IMR-90 (cell line): ENCODE measurements at regions not wholly inside any gene's neighbourhood (a gene's known extent, or its start where the extent isn't known, plus 50 kb on each side); places are given as distances from the start of the nearest gene placed in this dataset.

ENCODE experiments used
- ATAC-seq: fragments of 200-7000 bp; cut with Tn5 transposase; 2 replicates; pipeline ENCODE4 v1.9.1; 2020; ENCODE audit warnings: low read depth, mild to moderate bottlenecking, moderate library complexity
- BruUV-seq: library from RNA; stranded (reverse); fragments of 400-500 nt; replicated peaks from 2 replicates; lab custom pipeline; 2021; lab: Mats Ljungman, UMichigan
- CTCF ChIA-PET: fragments of 300-600 bp; formaldehyde crosslinking; extraction: SDS; loops from one replicate; lab custom pipeline; 2021; ENCODE audit warnings: antibody characterized with exemption; lab: Yijun Ruan, JAX
- POLR2A ChIA-PET: fragments of 300-600 bp; sonication (Branson Sonifier 250); formaldehyde crosslinking; loops from one replicate; lab custom pipeline; 2022; ENCODE audit warnings: antibody characterized with exemption; ENCODE audit not compliant: unreplicated experiment; lab: Charles Lee
- DNase-seq: peaks from one replicate; pipeline ENCODE4 v3.0.0; 2013
- H2AFZ ChIP-seq: replicated peaks from 2 replicates; pipeline ENCODE3; 2013; ENCODE audit warnings: low read length, mild to moderate bottlenecking; ENCODE audit not compliant: poor library complexity
- H2AK5ac ChIP-seq: 2 replicates; pipeline ENCODE4 v1.6.1; 2013; ENCODE audit warnings: low read depth, low read length, inconsistent platforms
- H2AK9ac ChIP-seq: replicated peaks from 2 replicates; pipeline ENCODE3; 2013; ENCODE audit warnings: mild to moderate bottlenecking, low read depth, low read length, moderate library complexity; ENCODE audit not compliant: poor library complexity
- H2BK120ac ChIP-seq: 2 replicates; pipeline ENCODE4 v1.6.1; 2013; ENCODE audit warnings: low read depth, low read length, inconsistent platforms
- H2BK15ac ChIP-seq: 3 replicates; pipeline ENCODE4 v1.6.1; 2013; ENCODE audit warnings: low read depth, low read length, inconsistent platforms
- H2BK20ac ChIP-seq: 2 replicates; pipeline ENCODE4 v1.6.1; 2013; ENCODE audit warnings: low read depth, mild to moderate bottlenecking, inconsistent platforms, low read length, moderate library complexity
- H2BK5ac ChIP-seq: 2 replicates; pipeline ENCODE4 v1.6.1; 2013; ENCODE audit warnings: mild to moderate bottlenecking, low read depth, low read length, inconsistent platforms; ENCODE audit not compliant: poor library complexity, severe bottlenecking
- H3K14ac ChIP-seq: replicated peaks from 2 replicates; pipeline ENCODE4 v1.6.1; 2013; ENCODE audit warnings: low read depth, low read length, inconsistent platforms
- H3K18ac ChIP-seq: 2 replicates; pipeline ENCODE4 v1.6.1; 2013; ENCODE audit warnings: low read depth, low read length, control low read depth
- H3K23ac ChIP-seq: 2 replicates; pipeline ENCODE4 v1.6.1; 2013; ENCODE audit warnings: low read depth, low read length, inconsistent platforms
- H3K27ac ChIP-seq: 2 replicates; pipeline ENCODE4 v1.5.1; 2013; ENCODE audit warnings: mild to moderate bottlenecking, control low read depth, low read length; ENCODE audit not compliant: insufficient read depth
- H3K27me3 ChIP-seq: 2 replicates; pipeline ENCODE4 v1.6.1; 2013; ENCODE audit warnings: low read length; ENCODE audit not compliant: control insufficient read depth, insufficient read depth
- H3K36me3 ChIP-seq: 2 replicates; pipeline ENCODE4 v1.6.1; 2013; ENCODE audit warnings: low read length, mixed read lengths; ENCODE audit not compliant: control insufficient read depth, insufficient read depth
- H3K4ac ChIP-seq: 2 replicates; pipeline ENCODE4 v1.6.1; 2013; ENCODE audit warnings: low read depth, low read length, inconsistent platforms
- H3K4me1 ChIP-seq: 2 replicates; pipeline ENCODE4 v1.6.1; 2013; ENCODE audit warnings: low read length, mixed read lengths; ENCODE audit not compliant: control insufficient read depth, insufficient read depth
- H3K4me2 ChIP-seq: 2 replicates; pipeline ENCODE4 v1.6.1; 2013; ENCODE audit warnings: low read depth, mild to moderate bottlenecking, control low read depth, low read length, moderate library complexity
- H3K4me3 ChIP-seq: 2 replicates; pipeline ENCODE4 v1.5.1; 2013; ENCODE audit warnings: low read depth, mild to moderate bottlenecking, control low read depth, low read length, moderate library complexity; ENCODE audit not compliant: insufficient read depth
- H3K56ac ChIP-seq: 2 replicates; pipeline ENCODE4 v1.6.1; 2013; ENCODE audit warnings: low read length, inconsistent platforms; ENCODE audit not compliant: insufficient read depth; ENCODE audit errors: extremely low read depth
- H3K79me1 ChIP-seq, 2 experiments: 2 replicates each; pipeline ENCODE4 v1.6.1; 2013; ENCODE audit warnings: low read length in 2 of 2, inconsistent platforms in 1 of 2, low read depth in 1 of 2
- H3K9ac ChIP-seq: 2 replicates; pipeline ENCODE4 v1.6.1; 2013; ENCODE audit warnings: low read depth, low read length, control low read depth
- H3K9me1 ChIP-seq: 2 replicates; pipeline ENCODE4 v1.6.1; 2013; ENCODE audit warnings: low read length, inconsistent platforms; ENCODE audit not compliant: insufficient read depth
- H3K9me3 ChIP-seq: 2 replicates; pipeline ENCODE4 v1.6.1; 2013; ENCODE audit warnings: low read length; ENCODE audit not compliant: control insufficient read depth, insufficient read depth
- H4K20me1 ChIP-seq: 2 replicates; pipeline ENCODE4 v1.6.1; 2013; ENCODE audit warnings: low read length, inconsistent platforms; ENCODE audit not compliant: insufficient read depth
- H4K5ac ChIP-seq: 2 replicates; pipeline ENCODE4 v1.6.1; 2013; ENCODE audit warnings: mild to moderate bottlenecking, low read depth, low read length, control low read depth
- H4K8ac ChIP-seq, 2 experiments: 2 replicates each; pipeline ENCODE4 v1.6.1; 2013; ENCODE audit warnings: low read depth in 2 of 2, low read length in 2 of 2, control low read depth in 1 of 2, inconsistent platforms in 1 of 2
- H4K91ac ChIP-seq: 2 replicates; pipeline ENCODE4 v1.6.1; 2013; ENCODE audit warnings: low read depth, low read length, inconsistent platforms; ENCODE audit not compliant: insufficient read depth
- MAFK ChIP-seq: IDR thresholded peaks from 2 replicates; pipeline ENCODE4 v1.6.1; 2012; ENCODE audit warnings: low read depth, low read length, improper control_type of control experiment
- MXI1 ChIP-seq: IDR thresholded peaks from 2 replicates; pipeline ENCODE4 v1.6.1; 2012; ENCODE audit warnings: low read depth, mild to moderate bottlenecking, low read length, moderate library complexity, borderline replicate concordance
- RCOR1 ChIP-seq: IDR thresholded peaks from 2 replicates; pipeline ENCODE4 v1.6.1; 2012; ENCODE audit warnings: mild to moderate bottlenecking, low read length, improper control_type of control experiment; ENCODE audit not compliant: insufficient replicate concordance
- RFX5 ChIP-seq: IDR thresholded peaks from 2 replicates; pipeline ENCODE4 v1.8.0; 2012; ENCODE audit warnings: low read depth, mild to moderate bottlenecking, low read length, moderate library complexity
- WGBS, 2 experiments: methylation state at CpG; one replicate each; pipeline versions ENCODE4 v1.1.5 to v1.1.7; 2013; ENCODE audit warnings: missing lambda C conversion rate in 2 of 2; ENCODE audit not compliant: insufficient read length in 1 of 2; ENCODE audit errors: extremely low coverage in 2 of 2; 5-methylcytosine and 5-hydroxymethylcytosine counted together
- dilution Hi-C: fragments of 300-500 bp; cut with HindIII; formaldehyde crosslinking; loops from one replicate; pipeline ENCODE4 v1.14.3; 2018; ENCODE audit warnings: low sequenced_read_pairs; ENCODE audit not compliant: unreplicated experiment
- in situ Hi-C: fragments of 300-500 bp; cut with MboI; formaldehyde crosslinking; loops from 3 replicates; pipeline ENCODE4 v1.14.3; 2019; ENCODE audit warnings: low sequenced_read_pairs, inconsistent platforms, mixed read lengths
- intact Hi-C: fragments of 100-400 bp; cut with micrococcal nuclease; formaldehyde crosslinking; loops from 2 replicates; pipeline ENCODE4 v1.10.0; 2022

- H4K20me1 ChIP-seq = no peaks in the 10 kb centered on the region
- H3K4me3 ChIP-seq = no peak overlapping the region
- in situ Hi-C loops = no loop called here
- no peak overlapping the region for H3K18ac ChIP-seq
- BruUV-seq = no TSS peak
- H2BK5ac ChIP-seq = no peak overlapping the region
- H3K4me2 ChIP-seq = no peak overlapping the region
- H3K27ac ChIP-seq = no peak overlapping the region
- H2BK15ac ChIP-seq = no peak overlapping the region
- intact Hi-C loops = no loop called here
- peaks cover 29% of the 10 kb centered on the region for H3K9me3 ChIP-seq
- no peaks in the 10 kb centered on the region for H3K27me3 ChIP-seq
- H3K79me1 ChIP-seq = no peaks in the 10 kb centered on the region
- H4K91ac ChIP-seq = no peak overlapping the region
- WGBS, 2 experiments = 17% methylated on average over 1 of the region's 3 CpGs; no CpG with 5 or more reads in 1 of the 2 experiments
- H3K9me1 ChIP-seq = no peaks in the 10 kb centered on the region
- H3K56ac ChIP-seq = no peak overlapping the region
- no peak for DNase-seq
- no peak overlapping the region for H2BK20ac ChIP-seq
- H3K36me3 ChIP-seq = no peaks in the 10 kb centered on the region
- H2BK120ac ChIP-seq = no peak overlapping the region
- no peak overlapping the region for H3K4ac ChIP-seq
- H2AK9ac ChIP-seq = no peak overlapping the region
- no peak overlapping the region for H3K23ac ChIP-seq
- dilution Hi-C loops = no loop called here
- CTCF ChIA-PET = no interaction called here
- no peak for ATAC-seq
- no peak overlapping the region for H4K5ac ChIP-seq
- no peak overlapping the region for H3K9ac ChIP-seq
- TF ChIP-seq RFX5 (no peak), MXI1 (no peak), RCOR1 (no peak), MAFK (no peak)
- no peak overlapping the region for H4K8ac ChIP-seq
- no peaks in the 10 kb centered on the region for H3K4me1 ChIP-seq
- no peak overlapping the region for H2AFZ ChIP-seq
- H2AK5ac ChIP-seq = no peak overlapping the region
- POLR2A ChIA-PET = no interaction called here
- no peak overlapping the region for H3K14ac ChIP-seq
Measured at GRCh38 chr1:34360574-34360973, 183.9 kb downstream of the C1orf94 start.
